HG03460 (cell line): ENCODE measurements at regions not wholly inside any gene's neighbourhood (a gene's known extent, or its start where the extent isn't known, plus 50 kb on each side); places are given as distances from the start of the nearest gene placed in this dataset.
"Not testable (repeated sequence)": the region's sequence is repeated elsewhere in the genome, so short reads cannot be mapped to it uniquely, and the experiment has no call there.

Experiments
- ATAC-seq: cut with Tn5 transposase; IDR thresholded peaks from one replicate; pipeline ENCODE4 v1.9.1; 2021; ENCODE audit not compliant: unreplicated experiment

DNA sequence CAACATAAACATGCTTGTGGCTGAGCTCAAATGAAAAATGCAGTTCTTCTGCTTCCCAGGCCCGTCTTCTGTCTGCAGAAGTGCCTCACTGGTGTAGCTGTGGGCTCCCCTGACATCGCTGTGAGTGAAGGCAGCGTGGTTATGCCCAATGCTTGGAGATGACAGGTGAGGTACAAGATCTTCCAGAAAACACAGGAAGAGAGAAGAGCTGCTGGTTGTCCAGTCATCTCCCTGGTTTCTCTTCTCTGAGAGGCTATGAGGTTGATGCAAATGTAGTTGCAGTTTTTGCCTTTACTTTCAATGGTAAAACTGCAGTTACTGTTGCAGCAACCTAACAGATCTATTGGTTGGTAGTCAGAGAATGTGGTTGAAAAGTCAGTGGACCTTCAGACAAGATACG lies 223.6 kb downstream of the GATA3 start:
- ATAC-seq: no peak

DNA sequence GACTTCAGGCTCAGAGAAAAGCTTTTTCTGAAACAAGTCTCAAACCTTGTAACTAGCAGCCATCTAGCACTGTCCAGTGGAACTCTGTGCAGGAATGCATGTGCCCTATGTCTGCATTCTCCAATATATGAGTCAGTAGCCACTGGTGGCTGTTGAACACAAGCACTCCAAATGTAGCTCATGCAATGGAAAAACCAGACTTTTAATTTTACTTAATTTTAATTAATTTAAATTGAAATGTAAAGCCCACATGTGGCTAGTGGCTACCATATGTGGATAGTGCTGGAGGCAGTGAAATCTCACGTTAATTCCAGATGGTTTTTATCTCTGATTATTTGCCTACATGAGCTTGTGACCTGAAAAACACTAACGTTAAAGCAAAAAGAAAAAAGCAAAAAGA lies 225.1 kb downstream of the GATA3 start:
- ATAC-seq: no peak

DNA sequence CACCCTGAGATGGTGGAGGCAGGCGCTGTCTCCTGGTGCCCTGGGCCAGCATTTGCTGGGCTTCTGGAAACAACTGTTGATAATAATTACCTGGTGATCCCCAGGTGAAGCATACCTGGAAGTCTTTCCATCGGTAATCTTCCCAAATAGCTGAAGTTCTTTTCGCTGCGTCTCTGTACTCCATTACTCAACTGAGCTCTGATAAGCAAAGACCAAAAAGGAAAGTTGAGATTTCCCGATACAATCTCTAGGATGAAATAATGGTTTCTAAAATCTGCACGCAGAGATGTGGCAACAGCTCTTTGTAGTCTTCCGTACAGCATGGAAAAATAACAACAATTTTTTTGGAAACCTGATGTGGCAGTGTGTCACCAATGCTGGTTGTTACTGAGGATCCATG lies 226.5 kb downstream of the GATA3 start:
- ATAC-seq: no peak

DNA sequence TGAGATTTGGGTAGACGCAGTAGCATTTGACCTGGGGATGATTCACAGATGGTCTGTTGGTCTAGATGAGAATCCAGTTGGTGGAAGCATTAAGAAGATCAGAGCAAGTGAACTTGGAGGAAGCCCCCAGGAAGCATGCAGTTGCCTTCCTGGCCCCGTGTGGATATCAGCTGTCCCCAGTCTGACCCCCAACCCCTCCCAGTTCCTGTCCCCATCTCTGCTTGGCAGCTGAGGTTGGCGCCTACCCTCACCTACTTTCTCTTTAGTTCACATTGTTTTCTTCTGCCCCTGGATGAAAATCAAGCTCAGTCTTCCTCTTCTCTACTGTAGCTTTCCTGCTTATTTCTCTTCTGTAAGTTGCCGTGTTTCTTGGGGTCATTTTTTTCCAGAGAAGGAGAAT lies 227.9 kb downstream of the GATA3 start:
- ATAC-seq: no peak

DNA sequence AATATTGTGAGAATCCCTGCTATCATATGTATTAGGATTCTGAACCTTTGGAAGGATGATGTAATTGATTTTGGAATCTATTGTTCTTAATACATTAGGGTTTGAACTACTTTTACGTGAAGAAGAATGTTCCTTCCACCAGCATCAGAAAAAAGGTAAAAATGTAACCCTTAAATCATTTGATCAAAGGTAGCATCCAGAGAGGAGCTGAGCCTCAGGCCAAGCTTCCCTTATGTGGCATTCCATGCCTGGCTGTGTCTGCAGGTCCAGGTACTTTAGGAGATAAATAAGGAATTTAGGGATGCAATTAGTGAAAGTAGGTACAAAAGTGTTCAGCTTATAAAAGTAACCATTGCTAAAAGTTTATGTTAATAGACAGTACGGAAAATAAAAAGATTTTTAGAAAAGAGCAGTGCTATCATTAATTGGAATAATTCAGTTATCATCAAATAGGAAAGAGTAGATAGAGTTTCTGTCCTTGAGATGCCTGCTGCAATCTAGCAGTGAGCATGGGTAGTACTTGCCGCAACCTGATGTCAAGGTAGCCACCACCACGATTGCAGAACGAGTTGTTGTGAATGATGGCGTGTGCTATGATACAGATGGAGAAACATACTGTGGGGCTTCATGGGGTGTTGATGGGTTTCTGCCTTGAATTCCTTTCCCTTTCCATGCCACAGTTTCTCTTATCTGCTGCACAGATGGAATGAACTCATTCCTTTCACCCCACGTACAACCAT lies 228.8 kb downstream of the GATA3 start:
- no peak for ATAC-seq

DNA sequence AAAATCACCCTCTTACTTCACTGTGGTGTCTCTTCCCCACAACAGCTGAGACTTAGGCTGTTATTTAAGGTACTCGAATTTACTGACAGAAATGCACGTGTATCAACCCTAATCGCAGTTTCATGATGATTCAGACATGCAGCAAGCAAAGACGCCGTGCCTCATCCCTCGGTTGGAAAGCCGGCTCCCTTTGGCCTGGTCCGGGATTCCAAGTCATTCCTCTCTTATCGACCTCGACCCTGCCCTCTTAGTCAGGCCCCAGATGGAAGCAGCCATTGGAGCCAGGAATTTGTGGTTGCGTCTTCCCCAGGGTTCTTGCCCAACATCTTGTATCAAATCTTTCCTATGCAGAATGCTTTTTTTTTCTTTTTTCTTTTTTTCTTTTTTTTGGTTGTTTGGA lies 229.5 kb downstream of the GATA3 start:
- ATAC-seq: no peak

DNA sequence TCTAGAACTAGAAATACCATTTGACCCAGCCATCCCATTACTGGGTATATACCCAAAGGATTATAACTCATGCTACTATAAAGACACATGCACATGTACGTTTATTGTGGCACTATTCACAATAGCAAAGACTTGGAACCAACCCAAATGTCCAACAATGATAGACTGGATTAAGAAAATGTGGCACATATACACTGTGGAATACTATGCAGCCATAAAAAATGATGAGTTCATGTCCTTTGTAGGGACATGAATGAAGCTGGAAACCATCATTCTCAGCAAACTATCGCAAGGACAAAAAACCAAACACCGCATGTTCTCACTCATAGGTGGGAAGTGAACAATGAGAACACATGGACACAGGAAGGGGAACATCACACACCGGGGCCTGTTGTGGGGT lies 231.5 kb downstream of the GATA3 start:
- not testable (repeated sequence) for ATAC-seq

DNA sequence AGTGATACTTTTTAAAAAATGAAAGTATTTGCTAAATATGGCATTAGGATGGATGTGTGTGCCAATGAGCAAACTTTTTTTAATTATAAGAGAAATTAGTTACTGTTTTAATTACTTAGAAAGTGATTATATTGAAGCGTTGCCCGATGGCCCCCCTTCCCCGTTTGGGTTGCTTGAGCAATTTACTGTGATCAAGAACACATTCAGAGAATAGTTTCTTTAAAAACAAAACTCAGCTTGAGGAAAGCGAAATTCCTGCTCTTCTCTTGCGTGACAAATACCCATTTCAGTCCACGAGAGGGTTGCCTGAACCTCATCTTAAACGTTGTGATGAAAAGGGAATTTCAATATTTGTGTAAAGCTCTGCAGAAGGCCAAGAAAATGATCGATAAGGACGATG lies 234.1 kb downstream of the GATA3 start:
- ATAC-seq: no peak

DNA sequence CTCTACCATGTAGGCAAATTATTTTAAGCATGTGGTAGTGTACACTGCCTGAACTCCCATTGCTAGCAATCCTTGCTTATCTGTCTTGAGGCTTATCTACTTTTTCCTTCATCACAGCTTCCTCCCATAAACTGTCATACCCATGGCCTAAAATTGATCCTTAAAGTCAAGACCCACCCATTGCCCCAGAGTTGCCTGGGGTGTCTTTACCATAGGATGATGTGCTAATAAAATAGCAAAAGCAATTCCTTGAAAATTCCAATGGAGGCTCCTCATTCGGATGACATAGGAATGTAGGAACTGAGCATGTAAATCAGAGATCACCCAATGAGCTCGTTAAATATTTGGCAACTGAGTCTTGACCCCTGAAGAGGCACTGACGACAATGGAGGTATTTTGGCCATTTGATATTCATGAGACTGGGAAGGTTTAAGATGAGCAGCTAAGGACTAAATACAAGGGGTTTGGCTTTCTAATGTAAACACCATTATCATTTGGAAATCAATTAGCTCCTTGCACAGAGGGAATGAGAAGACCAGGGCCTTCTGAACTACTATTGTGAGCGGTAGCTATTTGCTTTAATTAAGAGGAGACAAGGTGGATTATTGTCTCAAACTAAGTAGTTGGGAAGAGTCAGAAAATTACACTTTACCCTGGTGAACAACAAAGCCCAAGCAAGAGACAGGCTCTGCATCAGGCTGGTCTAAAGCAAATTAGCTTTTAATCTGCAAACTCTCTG lies 234.9 kb downstream of the GATA3 start:
- ATAC-seq: no peak

DNA sequence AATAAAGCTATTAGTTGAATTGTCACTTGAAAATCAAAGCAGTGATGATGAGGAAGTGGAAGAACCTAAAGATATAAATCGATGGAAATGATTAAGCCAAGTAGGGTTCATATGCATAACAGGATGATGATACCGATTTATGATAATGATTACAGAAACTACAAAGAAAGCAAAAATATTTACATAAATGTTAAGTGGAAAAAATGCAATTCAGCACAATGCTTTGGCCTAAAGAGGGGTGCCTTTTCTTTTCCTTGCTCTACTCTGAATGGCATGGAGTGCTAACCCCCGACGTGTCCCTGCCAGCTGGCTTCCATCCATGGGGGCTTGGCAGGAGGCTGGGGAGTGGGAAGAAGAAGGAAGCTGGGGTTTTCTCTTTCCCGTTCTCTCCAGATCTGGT lies 240.3 kb downstream of the GATA3 start:
- no peak for ATAC-seq

DNA sequence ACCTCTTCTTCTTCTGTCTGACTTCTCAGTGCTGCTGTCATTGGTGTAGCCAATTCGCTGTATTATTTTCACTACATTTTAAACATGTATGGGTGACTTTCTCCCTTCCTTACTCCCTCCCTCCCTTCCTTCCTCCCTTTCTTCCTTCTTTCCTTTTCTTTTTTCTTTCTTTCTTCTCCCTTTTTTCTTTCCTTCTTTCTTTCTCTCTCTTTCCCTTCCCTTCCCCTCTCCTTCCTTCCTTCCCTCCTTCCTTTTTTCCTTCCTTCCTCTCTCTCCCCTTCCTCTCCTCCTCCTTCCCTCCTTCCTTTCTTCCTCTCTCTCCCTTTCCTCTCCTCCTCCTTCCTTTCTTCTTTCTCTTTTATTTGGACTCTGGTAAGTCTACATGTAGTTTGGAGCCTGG lies 240.8 kb downstream of the GATA3 start:
- no peak for ATAC-seq

DNA sequence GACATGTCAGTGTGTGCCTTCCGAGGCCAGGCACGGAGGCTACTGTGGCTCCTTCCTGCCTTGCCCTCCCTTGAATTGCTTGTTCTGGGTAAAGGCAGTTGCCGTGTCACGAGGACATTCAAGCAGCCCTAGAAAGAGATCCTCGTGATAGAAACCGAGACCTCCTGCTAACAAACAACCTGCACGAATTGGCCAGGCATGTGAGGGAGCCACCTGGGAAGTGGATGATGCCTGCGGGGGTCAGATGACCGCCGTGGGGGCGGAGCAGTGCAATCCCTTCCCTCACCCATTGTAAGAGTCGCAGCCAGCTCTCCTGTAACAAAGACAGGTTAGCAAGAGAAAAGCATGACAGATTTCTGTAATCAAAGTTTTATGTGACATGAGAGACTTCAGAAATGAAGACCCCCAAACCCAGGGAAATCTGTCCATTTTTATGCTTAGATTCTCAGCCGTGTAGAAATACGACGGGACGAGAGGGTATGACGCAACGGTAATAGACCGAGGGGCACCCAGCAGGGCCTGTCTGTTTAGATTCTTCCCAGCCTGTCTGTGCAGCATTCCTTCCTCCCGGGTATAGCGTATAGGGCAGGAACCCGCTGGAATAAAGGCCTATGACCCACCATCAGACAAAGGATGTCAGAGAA lies 241.7 kb downstream of the GATA3 start:
- no peak for ATAC-seq

DNA sequence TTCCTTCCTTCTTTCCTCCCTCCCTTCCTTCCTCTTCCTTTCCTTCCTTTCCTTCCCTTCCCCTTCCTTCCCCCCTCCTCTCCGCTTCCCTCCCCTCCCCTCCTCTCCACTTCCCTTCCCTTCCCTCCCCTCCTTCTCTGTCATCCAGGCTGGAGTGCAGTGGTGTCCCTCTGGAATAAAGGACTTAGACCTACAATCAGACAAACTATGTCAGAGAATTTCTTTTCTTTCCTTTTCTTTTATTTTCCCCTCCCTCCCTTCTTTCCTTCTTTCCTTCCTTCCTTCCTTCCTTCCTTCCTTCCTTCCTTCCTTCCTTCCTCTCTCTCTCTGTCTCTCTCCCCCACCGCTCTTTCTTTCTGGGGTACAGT lies 242.2 kb downstream of the GATA3 start:
- no peak for ATAC-seq

DNA sequence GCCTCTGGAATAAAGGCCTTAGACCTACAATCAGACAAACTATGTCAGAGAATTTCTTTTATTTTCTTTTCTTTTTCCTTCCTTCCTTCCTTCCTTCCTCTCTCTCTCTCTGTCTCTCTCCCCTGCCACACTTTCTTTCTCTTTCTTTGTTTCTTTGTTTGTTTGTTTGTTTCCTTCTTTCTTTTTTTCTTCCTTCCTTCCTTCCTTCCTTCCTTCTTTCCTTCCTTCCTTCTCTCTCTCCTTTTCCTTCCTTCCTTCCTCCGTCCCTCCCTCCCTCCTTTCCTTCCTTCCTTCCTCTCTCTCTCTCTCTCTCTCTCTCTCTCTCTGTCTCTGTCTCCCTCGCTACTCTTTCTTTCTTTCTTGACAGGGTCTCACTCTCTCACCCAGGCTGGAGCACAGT lies 242.6 kb downstream of the GATA3 start:
- ATAC-seq: no peak

DNA sequence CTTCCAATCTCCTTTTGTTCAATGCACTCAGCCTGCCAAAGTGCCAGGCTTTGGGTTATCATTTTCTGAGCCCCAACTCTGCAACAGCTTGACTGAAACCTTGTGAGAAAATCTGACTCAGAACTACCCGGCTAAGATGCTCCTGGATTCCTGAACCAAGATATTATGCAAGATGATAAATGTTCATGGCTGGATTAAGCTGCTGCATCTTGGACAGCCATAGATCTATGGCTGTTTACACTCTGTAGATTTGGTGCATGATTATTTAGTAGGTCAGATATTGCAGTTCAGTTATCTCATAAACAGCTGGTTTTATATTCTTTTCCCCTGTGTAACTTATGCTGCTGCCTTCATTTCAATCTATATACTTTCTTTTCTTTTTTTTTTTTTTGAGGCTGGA lies 243.5 kb downstream of the GATA3 start:
- no peak for ATAC-seq

DNA sequence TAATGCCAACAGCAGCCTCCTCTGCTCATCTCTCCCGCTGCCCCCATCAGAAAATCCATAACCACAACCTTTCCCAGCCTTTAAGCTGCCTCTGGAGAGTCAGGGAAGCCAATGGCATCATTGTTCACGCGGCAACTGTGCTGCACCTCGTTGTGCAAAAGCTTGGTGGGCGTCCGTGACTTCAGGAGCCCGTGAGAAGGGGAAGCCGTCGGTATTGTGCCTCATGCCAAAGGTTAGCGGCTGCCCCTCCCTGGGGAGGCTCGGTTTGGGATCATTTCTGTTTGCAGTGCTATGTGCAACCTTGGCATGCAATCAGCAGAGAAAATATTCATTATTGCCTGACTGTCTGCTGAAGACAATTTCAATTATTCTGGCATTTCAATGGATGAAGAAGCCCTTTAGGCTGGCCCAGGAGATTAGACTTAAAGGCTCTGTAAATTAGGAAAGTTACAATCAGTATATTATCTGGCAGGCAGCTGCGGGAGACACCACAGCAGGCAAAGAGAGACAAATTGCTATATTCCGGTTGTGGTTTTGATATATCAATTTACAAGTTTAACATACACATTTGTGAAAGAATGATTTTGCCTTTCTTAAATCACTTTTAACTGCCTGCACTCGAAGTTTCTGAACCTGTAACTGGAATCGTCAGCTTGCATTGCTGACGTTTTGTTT lies 244.5 kb downstream of the GATA3 start:
- ATAC-seq: no peak

DNA sequence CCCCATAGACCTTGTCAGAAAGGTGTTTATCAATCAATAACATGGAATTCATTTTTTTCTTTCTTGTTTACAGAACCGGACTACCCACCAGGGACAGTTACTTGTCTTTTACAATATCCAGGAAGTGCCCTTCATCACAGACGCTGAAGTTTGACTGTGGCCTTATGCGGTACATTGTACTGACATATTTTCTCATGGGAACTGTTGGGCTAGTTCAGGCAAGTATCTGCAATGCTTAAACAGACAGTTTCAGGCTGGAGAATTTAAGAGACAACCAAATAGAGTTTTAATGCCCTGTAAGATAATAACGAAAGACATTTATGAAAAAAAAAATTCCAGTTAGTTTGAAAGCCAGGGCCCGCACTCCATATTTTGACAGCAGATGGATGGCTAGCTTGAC lies 246.4 kb downstream of the GATA3 start:
- ATAC-seq: no peak

DNA sequence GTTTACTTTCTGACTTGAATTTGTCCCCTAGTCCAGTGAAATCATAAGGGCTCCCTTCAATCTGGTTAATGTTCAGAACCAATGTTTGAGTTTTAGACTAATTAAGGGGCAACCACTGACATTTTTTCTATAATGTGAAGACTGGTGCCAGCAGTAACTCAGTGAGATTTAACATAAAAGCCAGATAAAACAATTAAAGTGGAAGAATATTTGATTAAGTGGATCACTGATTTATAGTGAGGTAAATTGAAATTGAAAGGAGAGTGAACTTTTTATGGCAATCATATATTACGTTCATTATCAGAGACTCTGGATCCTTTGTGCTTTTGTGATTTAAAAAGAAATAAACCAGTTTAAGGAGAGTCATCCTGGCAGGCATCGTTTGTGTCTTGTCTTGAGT lies 246.8 kb downstream of the GATA3 start:
- ATAC-seq: no peak

DNA sequence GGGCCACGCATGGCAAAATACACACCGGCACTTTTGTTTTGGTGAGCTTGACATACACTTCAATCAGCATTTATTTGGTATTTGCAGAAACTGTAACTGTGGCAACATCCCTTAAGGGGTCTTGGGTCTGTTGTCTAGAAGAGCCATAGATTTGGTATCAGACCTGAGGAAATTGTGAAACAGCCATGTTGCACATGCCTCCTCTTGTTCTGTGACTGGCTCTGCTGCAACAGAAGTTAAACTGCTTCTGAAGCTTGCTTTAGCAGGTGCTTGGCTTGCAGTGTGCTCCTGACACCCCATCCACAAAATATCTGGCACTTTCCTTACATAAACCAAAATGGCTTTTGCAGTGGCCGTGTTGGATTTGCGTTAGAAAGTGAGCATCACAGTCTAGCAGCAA lies 247.3 kb downstream of the GATA3 start:
- ATAC-seq: no peak

DNA sequence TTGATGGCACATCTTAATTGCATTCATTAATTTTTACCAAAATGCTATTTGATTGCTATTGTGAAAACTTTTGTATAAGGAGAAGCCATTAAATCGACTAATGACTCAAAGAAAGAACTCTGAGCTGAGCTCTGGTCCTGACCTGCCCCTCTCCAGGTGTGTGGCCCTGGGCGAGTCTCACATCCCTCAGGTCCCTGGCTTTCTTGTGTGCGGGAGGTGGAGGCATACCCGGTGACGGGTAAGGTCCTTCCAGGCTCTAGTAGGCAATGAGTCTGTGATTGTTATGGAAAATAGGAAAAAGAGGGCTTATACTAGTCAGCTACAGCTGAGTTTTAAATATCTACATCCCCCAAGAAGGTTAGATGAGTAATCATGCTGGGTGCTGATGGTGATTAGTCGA lies 248.1 kb downstream of the GATA3 start:
- no peak for ATAC-seq

DNA sequence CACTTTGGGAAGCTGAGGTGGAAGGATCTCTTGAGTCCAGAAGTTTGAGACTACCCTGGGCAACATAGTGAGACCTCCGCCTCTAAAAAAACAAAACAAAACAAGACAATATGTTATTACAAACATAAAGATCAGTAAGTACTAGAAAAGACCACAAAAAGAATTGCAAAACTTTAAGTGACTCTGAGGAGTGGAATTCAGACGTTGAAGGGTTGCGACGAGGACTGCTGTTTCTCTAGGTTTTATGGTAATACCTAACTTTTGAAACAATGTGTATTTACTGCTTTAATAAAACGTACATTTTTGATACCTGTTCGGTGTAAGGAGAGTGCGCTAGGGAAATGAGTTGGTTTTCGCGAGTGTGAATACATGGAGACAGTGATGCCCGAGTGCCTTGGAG lies 250.4 kb downstream of the GATA3 start:
- no peak for ATAC-seq
